Neural progenitor cell (in vitro differentiated cells): ENCODE measurements at regions not wholly inside any gene's neighbourhood (a gene's known extent, or its start where the extent isn't known, plus 50 kb on each side); places are given as distances from the start of the nearest gene placed in this dataset.

ENCODE experiments used
- CTCF ChIP-seq: fragments of 200-600 bp; sonication (generic); IDR thresholded peaks from 2 replicates; pipeline ENCODE4 v1.5.1; 2017; ENCODE audit warnings: antibody characterized with exemption, mild to moderate bottlenecking
- EZH2 ChIP-seq: fragments of 200-600 bp; sonication (generic); IDR thresholded peaks from 2 replicates; pipeline ENCODE4 v1.6.1; 2017; ENCODE audit warnings: antibody characterized with exemption, mild to moderate bottlenecking, moderate library complexity

GRCh38 chr18:77457681-77458080 is 208.0 kb downstream of the GALR1 start:
- TF ChIP-seq CTCF (no peak), EZH2 (no peak)
